HG02938 (cell line): ENCODE measurements at regions not wholly inside any gene's neighbourhood (a gene's known extent, or its start where the extent isn't known, plus 50 kb on each side); places are given as distances from the start of the nearest gene placed in this dataset.
"Not testable (repeated sequence)": the region's sequence is repeated elsewhere in the genome, so short reads cannot be mapped to it uniquely, and the experiment has no call there.

Source experiments
- ATAC-seq: cut with Tn5 transposase; IDR thresholded peaks from one replicate; pipeline ENCODE4 v1.9.1; 2021; ENCODE audit warnings: mild to moderate bottlenecking, moderate library complexity; ENCODE audit not compliant: unreplicated experiment

DNA sequence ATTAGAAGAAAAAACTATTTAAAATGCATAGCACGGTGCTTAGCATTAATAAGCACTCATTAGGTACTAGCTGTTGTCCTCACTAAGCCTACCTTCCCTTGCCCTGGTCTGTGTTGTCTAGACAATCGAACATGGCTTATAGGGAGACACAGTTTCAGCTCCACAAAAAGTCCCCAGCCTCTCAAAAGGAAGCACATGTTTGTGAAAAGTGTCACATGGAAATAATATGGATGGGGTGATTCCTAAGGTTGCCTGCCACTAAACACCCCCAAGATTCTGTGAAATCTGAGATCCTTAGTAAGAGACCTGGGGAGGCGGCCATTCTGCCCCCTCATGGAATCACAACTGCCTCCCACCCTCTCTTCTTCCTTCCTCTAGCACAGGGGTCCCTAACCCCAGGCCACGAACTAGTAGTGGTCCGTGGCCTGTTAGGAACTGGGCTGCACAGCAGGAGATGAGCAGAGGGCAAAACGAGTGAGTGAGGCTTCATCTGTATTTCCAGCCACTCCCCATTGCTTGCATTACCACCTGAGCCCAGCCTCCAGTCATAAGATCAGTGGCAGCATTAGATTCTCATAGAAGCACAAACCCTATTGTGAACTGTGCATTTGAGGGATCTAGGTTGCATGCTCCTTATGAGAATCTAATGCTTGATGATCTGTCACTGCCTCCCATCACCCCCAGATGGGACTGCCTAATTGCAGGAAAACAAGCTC is 59.6 kb upstream of the NDUFV2 start:
- ATAC-seq: no peak

GRCh38 chr18:9043581-9043980 is 58.9 kb upstream of the NDUFV2 start:
- no peak for ATAC-seq

GRCh38 chr18:9047715-9048114 is 54.8 kb upstream of the NDUFV2 start:
- ATAC-seq: no peak

DNA sequence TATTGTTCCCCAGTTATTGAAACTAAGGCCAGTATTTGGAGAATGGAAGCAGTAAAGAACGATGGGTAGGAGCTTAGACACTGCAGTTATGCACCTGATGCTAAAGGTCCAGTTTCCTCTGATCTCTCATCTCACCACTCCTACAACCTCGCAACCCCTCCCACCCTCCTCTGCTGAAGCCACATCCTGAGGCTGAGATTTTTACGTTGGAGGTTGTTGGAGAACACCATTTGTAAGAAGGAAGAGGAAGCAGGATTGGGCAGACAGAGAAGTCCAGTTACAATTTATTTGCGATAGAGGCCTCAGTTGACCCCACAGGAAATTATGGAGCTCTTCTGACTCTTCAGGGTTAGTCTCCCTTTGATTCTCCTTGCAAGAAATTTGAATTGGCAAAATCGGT is 54.3 kb upstream of the NDUFV2 start:
- no peak for ATAC-seq

GRCh38 chr18:9048808-9049494 is 53.5 kb upstream of the NDUFV2 start:
- no peak for ATAC-seq

GRCh38 chr18:9049495-9049809 is 53.0 kb upstream of the NDUFV2 start:
- no peak for ATAC-seq

- ATAC-seq: not testable (repeated sequence)
These were observed 51.7 kb upstream of the NDUFV2 start for GRCh38 chr18:9050628-9051284.
